T-cell (primary cell): ENCODE measurements at regions not wholly inside any gene's neighbourhood (a gene's known extent, or its start where the extent isn't known, plus 50 kb on each side); places are given as distances from the start of the nearest gene placed in this dataset.
"Not testable (repeated sequence)": the region's sequence is repeated elsewhere in the genome, so short reads cannot be mapped to it uniquely, and the experiment has no call there.

ENCODE experiments used
- ATAC-seq, 4 experiments: fragments of 200-7000 bp in 3 of 4; fragments of 150-1000 bp in 1 of 4; cut with Tn5 transposase; replicated peaks in 1 of 4; 1 replicate in 3 of 4; 2 replicates in 1 of 4; pipeline ENCODE4 v1.10.0; 2021; ENCODE audit warnings: moderate library complexity in 3 of 4, mild to moderate bottlenecking in 2 of 4, moderate number of reproducible peaks in 1 of 4
- CTCF ChIA-PET, 2 donors: fragments of 300-600 bp; sonication (Branson Sonifier 250); formaldehyde crosslinking; loops; one replicate each; lab custom pipeline; 2022; ENCODE audit warnings: antibody characterized with exemption in 2 of 2; lab: Charles Lee
- POLR2A ChIA-PET, 2 donors: fragments of 300-600 bp; sonication (Branson Sonifier 250); formaldehyde crosslinking; loops; one replicate each; lab custom pipeline; 2022; ENCODE audit warnings: antibody characterized with exemption in 2 of 2; lab: Charles Lee
- DNase-seq, 35 experiments: peaks; one replicate each; pipeline versions ENCODE4 v3.0.0 to v3.0.0-alpha.2; 2013 to 2023
- H3K27ac ChIP-seq: one replicate; pipeline ENCODE4 v1.5.1; 2013; ENCODE audit warnings: low read length
- H3K27me3 ChIP-seq, 2 experiments: replicated peaks in 1 of 2; 1 replicate in 1 of 2; 2 replicates in 1 of 2; pipeline versions ENCODE4 v1.6.1 to v1.7.0; 2013; ENCODE audit warnings: low read length in 1 of 2, mixed read lengths in 1 of 2; ENCODE audit not compliant: control insufficient read depth in 2 of 2, insufficient read depth in 2 of 2; ENCODE audit errors: extremely low read depth in 1 of 2
- H3K36me3 ChIP-seq, 2 donors: 1 replicate in 1 of 2; 2 replicates in 1 of 2; pipeline versions ENCODE4 v1.6.1 to v1.7.0; 2013; ENCODE audit warnings: low read length in 1 of 2; ENCODE audit not compliant: control insufficient read depth in 2 of 2, insufficient read depth in 1 of 2; ENCODE audit errors: extremely low read depth in 1 of 2
- H3K4me1 ChIP-seq, 2 experiments: 1 replicate in 1 of 2; 2 replicates in 1 of 2; pipeline versions ENCODE4 v1.6.1 to v1.7.0; 2013; ENCODE audit warnings: low read length in 2 of 2, mixed read lengths in 1 of 2; ENCODE audit not compliant: insufficient read depth in 2 of 2, control insufficient read depth in 1 of 2; ENCODE audit errors: extremely low read depth in 1 of 2
- H3K4me3 ChIP-seq, 2 donors: 1 replicate in 1 of 2; 2 replicates in 1 of 2; pipeline versions ENCODE4 v1.5.1 to v1.7.0; 2013; ENCODE audit warnings: mild to moderate bottlenecking in 2 of 2, low read length in 1 of 2, moderate library complexity in 1 of 2; ENCODE audit not compliant: control insufficient read depth in 1 of 2; ENCODE audit errors: extremely low read depth in 1 of 2
- H3K9me3 ChIP-seq: 2 replicates; pipeline ENCODE4 v1.7.0; 2013
- H3K27ac Mint-ChIP-seq, 2 donors: one replicate each; pipeline ENCODE4 v1.8.0; 2020 to 2021; ENCODE audit warnings: mild to moderate bottlenecking in 2 of 2, mixed read lengths in 2 of 2
- H3K27me3 Mint-ChIP-seq, 2 donors: one replicate each; pipeline ENCODE4 v1.8.0; 2021 to 2022; ENCODE audit warnings: mixed read lengths in 2 of 2
- H3K36me3 Mint-ChIP-seq: one replicate; pipeline ENCODE4 v1.8.0; 2021; ENCODE audit warnings: mixed read lengths
- H3K4me1 Mint-ChIP-seq, 3 donors: one replicate each; pipeline ENCODE4 v1.8.0; 2020 to 2022; ENCODE audit warnings: mixed read lengths in 3 of 3, mild to moderate bottlenecking in 1 of 3
- H3K4me3 Mint-ChIP-seq, 3 donors: one replicate each; pipeline ENCODE4 v1.8.0; 2020 to 2022; ENCODE audit warnings: mild to moderate bottlenecking in 3 of 3, mixed read lengths in 3 of 3, moderate library complexity in 3 of 3
- H3K9me3 Mint-ChIP-seq, 3 donors: one replicate each; pipeline ENCODE4 v1.8.0; 2020 to 2022; ENCODE audit warnings: mixed read lengths in 3 of 3
- WGBS: methylation state at CpG from one replicate; pipeline ENCODE4 v1.1.5; 2013; ENCODE audit warnings: missing lambda C conversion rate; ENCODE audit not compliant: insufficient coverage; 5-methylcytosine and 5-hydroxymethylcytosine counted together

GRCh38 chr3:1456781-1457311, 364.0 kb downstream of the CNTN6 start:
- ChIA-PET POLR2A (no interaction called here), CTCF (no interaction called here)
- no peak overlapping the region for H3K4me3 Mint-ChIP-seq
- WGBS = 100% methylated on average over 1 of the region's 3 CpGs
- Histone ChIP-seq H3K9me3 (no peaks in the 10 kb centered on the region), H3K27ac (no peak overlapping the region), H3K4me3 (no peak overlapping the region), H3K27me3 (no peaks in the 10 kb centered on the region), H3K36me3 (no peaks in the 10 kb centered on the region), H3K4me1 (no peaks in the 10 kb centered on the region)
- peaks cover 0 to 2% of the 10 kb centered on the region in 2 donors for H3K27me3 Mint-ChIP-seq
- H3K4me1 Mint-ChIP-seq = no peaks in the 10 kb centered on the region
- DNase-seq = no peak
- no peak overlapping the region for H3K27ac Mint-ChIP-seq
- no peaks in the 10 kb centered on the region for H3K36me3 Mint-ChIP-seq
- ATAC-seq = no peak
- H3K9me3 Mint-ChIP-seq = peaks cover under 1 to 27% (median 8%) of the 10 kb centered on the region in 3 donors

GRCh38 chr3:1462371-1462770, 369.5 kb downstream of the CNTN6 start:
- H3K4me1 ChIP-seq = no peaks in the 10 kb centered on the region
- no peak for ATAC-seq
- Mint-ChIP-seq H3K27ac (no peak overlapping the region), H3K4me1 (no peaks in the 10 kb centered on the region), H3K27me3 (no peaks in the 10 kb centered on the region), H3K9me3 (peaks cover 7 to 17% (median 11%) of the 10 kb centered on the region in 3 donors), H3K4me3 (no peak overlapping the region), H3K36me3 (no peaks in the 10 kb centered on the region)
- 100% methylated on average over 1 of the region's 2 CpGs for WGBS
- no peaks in the 10 kb centered on the region for H3K27me3 ChIP-seq
- POLR2A ChIA-PET = no interaction called here
- no peaks in the 10 kb centered on the region for H3K9me3 ChIP-seq
- CTCF ChIA-PET = no interaction called here
- no peaks in the 10 kb centered on the region for H3K36me3 ChIP-seq
- H3K27ac ChIP-seq = no peak overlapping the region
- H3K4me3 ChIP-seq = no peak overlapping the region
- no peak for DNase-seq

- Histone ChIP-seq H3K36me3 (no peaks in the 10 kb centered on the region), H3K4me1 (no peaks in the 10 kb centered on the region), H3K9me3 (no peaks in the 10 kb centered on the region), H3K4me3 (no peak overlapping the region), H3K27ac (no peak overlapping the region), H3K27me3 (no peaks in the 10 kb centered on the region)
- no CpG with 5 or more reads among the region's 3 CpGs for WGBS
- H3K4me1 Mint-ChIP-seq = no peaks in the 10 kb centered on the region
- ChIA-PET CTCF (no interaction called here), POLR2A (no interaction called here)
- DNase-seq (no peak), ATAC-seq (no peak)
- peaks cover 7 to 17% (median 11%) of the 10 kb centered on the region in 3 donors for H3K9me3 Mint-ChIP-seq
- H3K4me3 Mint-ChIP-seq = no peak overlapping the region
- H3K27ac Mint-ChIP-seq = no peak overlapping the region
- no peaks in the 10 kb centered on the region for H3K27me3 Mint-ChIP-seq
- H3K36me3 Mint-ChIP-seq = no peaks in the 10 kb centered on the region
Observed at GRCh38 chr3:1462856-1463450, 370.1 kb downstream of the CNTN6 start.

- DNase-seq, H3K27ac ChIP-seq, CTCF ChIA-PET, H3K27me3 ChIP-seq, H3K4me1 ChIP-seq, H3K9me3 ChIP-seq, H3K4me3 ChIP-seq, POLR2A ChIA-PET, H3K36me3 Mint-ChIP-seq, H3K27ac Mint-ChIP-seq, H3K27me3 Mint-ChIP-seq, H3K36me3 ChIP-seq, ATAC-seq, H3K4me1 Mint-ChIP-seq, H3K4me3 Mint-ChIP-seq: not testable (repeated sequence)
- WGBS = 90% methylated on average over 9 of the region's 10 CpGs
- peaks cover 7 to 17% (median 11%) of the 10 kb centered on the region in 3 donors for H3K9me3 Mint-ChIP-seq
Observed at GRCh38 chr3:1465091-1465490, 372.3 kb downstream of the CNTN6 start.

- Mint-ChIP-seq H3K4me1 (no peaks in the 10 kb centered on the region), H3K36me3 (no peaks in the 10 kb centered on the region), H3K4me3 (no peak overlapping the region), H3K27me3 (no peaks in the 10 kb centered on the region), H3K27ac (no peak overlapping the region), H3K9me3 (peaks cover 0 to 7% (median 6%) of the 10 kb centered on the region in 3 donors)
- Histone ChIP-seq H3K4me3 (no peak overlapping the region), H3K4me1 (no peaks in the 10 kb centered on the region), H3K27ac (no peak overlapping the region), H3K36me3 (no peaks in the 10 kb centered on the region), H3K9me3 (no peaks in the 10 kb centered on the region), H3K27me3 (no peaks in the 10 kb centered on the region)
- no peak for DNase-seq
- ATAC-seq = no peak
- CTCF ChIA-PET = no interaction called here
- POLR2A ChIA-PET = no interaction called here
- 60% methylated on average over 1 of the region's 4 CpGs for WGBS
Observed at GRCh38 chr3:1468145-1468544, 375.3 kb downstream of the CNTN6 start.

GRCh38 chr3:1469248-1469647, 376.4 kb downstream of the CNTN6 start:
- no peak overlapping the region for H3K4me3 ChIP-seq
- no peak overlapping the region for H3K27ac ChIP-seq
- H3K4me1 ChIP-seq = no peaks in the 10 kb centered on the region
- H3K9me3 ChIP-seq = no peaks in the 10 kb centered on the region
- H3K9me3 Mint-ChIP-seq = peaks cover 0 to 7% (median 6%) of the 10 kb centered on the region in 3 donors
- H3K27ac Mint-ChIP-seq = no peak overlapping the region
- no peaks in the 10 kb centered on the region for H3K36me3 Mint-ChIP-seq
- H3K27me3 Mint-ChIP-seq = no peaks in the 10 kb centered on the region
- POLR2A ChIA-PET = no interaction called here
- no peak for ATAC-seq
- DNase-seq = no peak
- H3K36me3 ChIP-seq = no peaks in the 10 kb centered on the region
- CTCF ChIA-PET = no interaction called here
- no peaks in the 10 kb centered on the region for H3K27me3 ChIP-seq
- WGBS = no CpG with 5 or more reads among the region's 2 CpGs
- no peaks in the 10 kb centered on the region for H3K4me1 Mint-ChIP-seq
- H3K4me3 Mint-ChIP-seq = no peak overlapping the region

- ChIA-PET CTCF (no interaction called here), POLR2A (no interaction called here)
- Mint-ChIP-seq H3K4me3 (no peak overlapping the region), H3K27ac (no peak overlapping the region), H3K27me3 (no peaks in the 10 kb centered on the region), H3K4me1 (no peaks in the 10 kb centered on the region), H3K36me3 (no peaks in the 10 kb centered on the region), H3K9me3 (peaks cover 0 to 6% (median 5%) of the 10 kb centered on the region in 3 donors)
- Histone ChIP-seq H3K27me3 (no peaks in the 10 kb centered on the region), H3K4me1 (no peaks in the 10 kb centered on the region), H3K9me3 (no peaks in the 10 kb centered on the region), H3K27ac (no peak overlapping the region), H3K4me3 (no peak overlapping the region), H3K36me3 (no peaks in the 10 kb centered on the region)
- no peak for DNase-seq
- no peak for ATAC-seq
- WGBS = 0% methylated on average over 1 of the region's 2 CpGs
Observed at GRCh38 chr3:1469687-1470086, 376.9 kb downstream of the CNTN6 start.
